ENCODE measurements at regions not wholly inside any gene's neighbourhood (a gene's known extent, or its start where the extent isn't known, plus 50 kb on each side); places are given as distances from the start of the nearest gene placed in this dataset.
"Not testable (repeated sequence)": the region's sequence is repeated elsewhere in the genome, so short reads cannot be mapped to it uniquely, and the experiment has no call there.

DNA sequence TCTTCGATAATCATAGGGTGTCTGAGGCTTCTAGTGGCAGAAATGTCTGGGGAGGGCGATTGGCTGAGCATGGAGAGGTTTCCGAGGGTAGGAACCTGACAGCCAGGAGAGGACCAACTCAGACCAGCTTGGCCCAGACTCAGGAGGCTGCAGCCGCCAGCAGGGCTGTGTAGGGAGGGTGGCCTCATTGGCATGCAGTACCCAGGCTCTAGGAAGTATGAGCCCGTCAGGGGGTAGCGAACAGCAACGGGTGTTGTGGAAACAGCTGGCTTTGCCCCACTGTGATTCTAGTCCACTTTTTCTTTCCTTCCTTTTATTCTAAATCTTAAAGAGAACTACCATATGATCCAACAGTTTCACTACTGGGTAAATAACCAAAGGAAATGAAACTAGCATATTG is 103.3 kb downstream of the DIRAS3 start:
- no peak for DNase-seq

DNA sequence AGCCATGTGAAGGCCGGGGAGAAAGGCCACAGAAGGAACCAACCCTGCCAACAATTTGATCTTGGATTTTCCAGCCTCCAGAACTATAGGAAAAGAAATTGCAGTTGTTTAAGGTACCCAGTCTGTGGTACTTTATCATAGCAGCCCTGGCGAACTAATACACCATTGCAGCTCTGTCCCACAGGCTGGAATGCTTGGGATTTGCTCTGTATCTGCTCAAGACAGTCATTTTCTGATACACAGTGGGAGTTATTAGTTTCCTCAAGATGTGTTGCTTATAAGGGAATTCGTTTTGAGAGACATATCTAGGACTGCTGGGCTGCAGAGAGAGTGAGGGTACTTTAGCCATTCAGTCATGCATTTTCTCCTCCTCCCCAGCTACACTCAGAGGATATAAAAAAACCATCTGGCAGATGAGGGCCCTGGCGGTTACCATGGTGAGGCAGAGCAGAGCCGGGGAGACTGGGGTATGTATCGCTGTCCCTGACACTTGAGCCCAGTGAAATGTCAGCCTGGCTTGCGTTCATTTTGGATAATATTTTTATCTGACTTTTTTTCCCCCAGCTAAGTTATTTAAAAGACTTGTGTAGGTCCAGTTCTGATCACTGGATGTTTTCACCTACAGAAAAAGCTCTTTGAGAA is 104.6 kb downstream of the DIRAS3 start:
- DNase-seq = peak; percentile 48

DNA sequence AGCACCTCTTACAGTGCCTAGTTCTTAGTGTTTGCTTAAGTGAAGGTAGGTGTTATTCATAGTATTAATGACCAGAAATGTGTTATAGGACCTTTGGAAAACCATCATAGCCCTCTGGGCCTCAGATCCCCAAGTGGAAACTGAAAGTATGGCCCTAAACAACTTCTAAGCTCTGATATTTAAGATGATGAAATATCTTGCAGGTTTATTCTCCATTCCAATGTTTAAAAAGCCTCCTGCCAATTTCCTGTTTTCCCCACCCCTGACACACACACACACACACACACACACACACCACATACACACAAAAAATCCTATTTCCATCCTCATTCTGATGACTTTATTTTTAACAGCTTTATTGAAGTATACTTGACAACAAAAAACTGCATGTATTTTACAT is 108.2 kb downstream of the DIRAS3 start:
- no peak for DNase-seq

DNA sequence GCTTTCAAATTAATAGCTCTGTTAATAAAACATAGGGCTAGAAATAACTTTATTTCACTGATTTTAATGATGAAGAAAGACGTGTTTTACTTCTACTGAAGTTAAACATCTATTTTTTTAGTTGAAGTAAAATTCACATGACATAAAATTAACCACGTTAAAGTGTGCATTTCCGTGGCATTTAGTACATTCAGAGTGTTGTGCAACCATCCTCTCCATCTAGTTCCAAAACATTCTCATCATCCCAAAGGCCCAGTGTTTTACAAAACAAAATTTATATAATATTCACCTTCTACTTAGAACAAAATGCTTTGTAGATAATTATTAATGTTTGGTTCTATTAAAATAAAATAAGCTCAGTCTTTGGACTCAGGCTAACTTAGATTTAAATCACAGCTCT is 108.5 kb upstream of the GNG12 start:
- DNase-seq = no peak

DNA sequence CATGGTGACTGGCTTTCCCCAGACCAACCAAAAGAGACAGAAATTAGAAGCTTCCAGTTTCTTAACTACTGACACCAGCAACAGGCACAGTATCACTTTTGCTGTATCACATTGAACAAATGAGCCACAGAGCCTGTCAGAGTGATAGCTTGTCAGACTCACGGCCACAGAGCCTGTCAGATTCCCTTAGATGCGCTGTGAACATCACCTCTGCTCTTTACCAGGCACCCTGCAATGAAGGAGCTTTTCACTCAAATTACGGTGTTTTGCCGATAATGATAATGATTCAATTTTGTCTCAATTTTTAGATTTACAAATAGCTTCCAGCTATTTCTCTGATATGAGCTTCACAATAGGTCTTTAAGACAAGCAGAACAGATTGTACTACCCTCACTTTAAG is 107.9 kb upstream of the GNG12 start:
- DNase-seq = no peak

DNA sequence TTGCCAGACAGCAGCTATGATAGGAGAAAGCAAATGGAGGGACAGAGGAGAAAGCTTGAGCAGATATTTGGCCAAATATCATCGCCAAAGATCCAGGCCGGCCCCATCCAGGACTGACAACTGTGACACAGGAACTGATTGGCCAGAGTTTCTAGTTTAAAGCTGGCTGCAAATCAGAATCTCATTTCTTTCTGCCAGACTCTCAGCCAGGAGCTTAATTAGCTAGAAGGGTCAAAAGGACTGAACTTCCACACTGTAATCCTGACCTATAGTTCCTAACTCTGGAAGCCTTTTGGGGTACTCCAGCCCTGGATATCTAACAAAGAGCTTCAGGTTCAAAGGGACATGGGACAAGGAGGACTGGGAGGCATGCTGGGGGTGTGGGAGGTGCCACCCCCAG is 106.7 kb upstream of the GNG12 start:
- DNase-seq = no peak

DNA sequence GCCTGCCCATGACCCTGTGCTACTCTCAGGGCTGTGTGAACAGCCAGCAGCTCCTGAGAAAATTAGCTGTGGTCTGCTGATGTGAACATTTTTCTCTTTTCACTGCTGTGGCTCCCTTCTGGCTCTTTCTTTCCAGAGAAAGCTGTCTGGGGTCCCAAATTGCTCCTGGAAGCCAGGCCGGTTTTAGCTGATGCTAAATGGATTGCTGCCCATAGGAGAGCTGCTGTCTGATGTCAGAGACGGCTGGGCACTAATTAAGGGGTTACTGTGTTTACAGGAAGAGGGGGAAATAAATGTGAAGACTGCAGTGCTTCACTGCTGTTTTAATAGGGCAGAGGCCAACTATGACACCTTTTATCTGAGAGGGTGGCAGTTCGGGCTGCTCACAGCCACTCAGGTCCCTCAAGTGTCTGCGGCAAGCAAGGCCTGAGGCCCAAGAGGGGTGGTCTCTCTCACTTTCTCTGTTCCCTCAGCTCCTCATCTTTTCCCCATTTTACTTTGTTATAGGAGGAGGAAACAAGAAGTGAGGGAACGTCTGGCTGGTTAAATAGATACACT is 106.0 kb upstream of the GNG12 start:
- no peak for DNase-seq

DNA sequence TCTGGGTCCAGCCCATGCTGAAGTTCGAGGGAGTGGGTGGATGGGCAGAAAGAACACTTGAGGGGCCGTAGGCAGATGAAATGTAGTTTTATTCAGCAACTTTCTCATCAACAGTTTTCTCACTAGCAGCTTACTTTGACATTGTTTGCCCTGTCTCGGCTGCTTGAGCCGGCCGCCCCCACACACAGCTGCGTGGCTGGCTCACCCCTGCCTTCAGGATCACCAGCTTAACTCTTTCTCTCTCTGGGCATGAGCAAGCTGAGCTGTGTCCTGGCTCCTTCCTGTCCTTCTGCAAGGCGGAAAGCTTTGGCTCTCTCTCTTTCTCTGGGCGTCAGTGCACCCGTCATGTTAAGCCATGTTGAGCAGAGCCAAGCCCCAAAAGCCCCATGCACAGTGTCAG is 104.4 kb upstream of the GNG12 start:
- no peak for DNase-seq

DNA sequence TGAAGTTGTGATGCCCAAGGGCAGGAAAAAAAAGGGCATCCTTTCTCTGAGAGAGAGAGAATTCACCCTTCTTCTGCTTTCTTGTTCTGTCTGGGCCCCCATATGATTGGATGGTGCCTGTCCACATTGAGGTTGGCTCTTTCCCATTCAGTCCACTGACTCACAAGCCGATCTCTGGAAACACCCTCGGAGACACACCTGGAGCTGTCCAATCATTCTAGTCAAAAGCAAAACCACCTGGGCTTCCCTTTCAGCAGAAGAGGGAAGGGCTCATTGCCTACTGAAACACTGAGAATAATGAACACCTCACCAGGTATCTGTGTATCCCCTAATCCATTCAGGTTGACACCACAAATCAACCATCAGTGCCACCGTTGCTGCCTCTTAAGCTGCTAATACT is 103.7 kb upstream of the GNG12 start:
- DNase-seq = no peak

DNA sequence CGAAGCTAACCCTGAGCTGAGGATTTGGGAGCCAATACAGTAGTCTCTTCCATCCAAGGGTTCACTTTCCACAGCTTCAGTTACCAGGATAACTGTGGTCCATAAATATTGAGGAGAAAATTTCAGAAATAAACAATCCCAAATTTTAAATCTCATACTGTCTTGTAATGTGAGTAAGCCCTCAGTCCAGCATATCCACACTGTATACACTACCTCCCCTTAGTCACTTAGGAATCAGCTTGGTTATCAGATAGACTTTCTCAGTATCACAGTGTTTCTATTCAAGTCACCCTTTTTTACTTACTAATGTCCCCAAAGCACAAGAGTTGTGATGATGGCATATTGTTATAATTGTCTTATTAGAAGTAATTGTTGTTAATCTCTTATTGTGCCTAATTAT is 102.3 kb upstream of the GNG12 start:
- DNase-seq = no peak

DNA sequence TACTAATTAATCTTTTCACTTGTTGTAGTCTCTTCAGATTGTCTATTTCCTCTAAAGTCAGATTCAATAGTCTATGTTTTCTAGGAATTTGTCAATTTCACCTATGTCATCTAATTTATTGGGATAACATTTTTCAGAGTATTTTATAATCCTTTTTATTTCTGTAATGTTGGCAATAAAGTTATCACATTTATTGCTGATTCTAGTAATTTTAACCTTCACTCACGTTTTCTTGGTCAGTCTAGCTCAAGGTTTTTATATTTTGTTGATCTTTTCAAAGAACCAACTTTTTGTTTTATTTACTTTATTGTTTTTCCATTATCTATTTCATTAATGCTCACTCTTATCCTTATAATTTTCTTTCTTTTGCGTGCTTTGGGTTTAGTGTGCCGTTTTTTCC is 97.9 kb upstream of the GNG12 start:
- DNase-seq = no peak

DNA sequence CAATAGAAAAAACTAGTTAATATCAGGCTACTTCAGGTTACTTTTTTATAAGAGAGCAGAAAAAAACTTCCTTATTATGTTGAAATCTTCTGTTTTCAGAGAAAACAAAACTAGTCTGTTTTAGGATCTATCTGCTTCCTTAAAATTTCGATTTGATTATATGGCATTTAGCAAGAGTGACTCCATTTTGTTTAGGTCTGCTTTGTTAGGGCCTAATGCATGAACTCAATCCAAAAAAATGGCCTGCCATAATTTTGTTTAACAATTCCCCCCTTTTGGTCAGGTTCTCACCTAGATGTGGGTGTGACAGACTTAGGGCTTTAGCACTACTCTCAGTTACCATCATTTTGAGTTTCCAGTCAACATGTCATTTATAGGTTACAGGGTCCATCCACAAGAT is 89.8 kb upstream of the GNG12 start:
- no peak for DNase-seq

DNA sequence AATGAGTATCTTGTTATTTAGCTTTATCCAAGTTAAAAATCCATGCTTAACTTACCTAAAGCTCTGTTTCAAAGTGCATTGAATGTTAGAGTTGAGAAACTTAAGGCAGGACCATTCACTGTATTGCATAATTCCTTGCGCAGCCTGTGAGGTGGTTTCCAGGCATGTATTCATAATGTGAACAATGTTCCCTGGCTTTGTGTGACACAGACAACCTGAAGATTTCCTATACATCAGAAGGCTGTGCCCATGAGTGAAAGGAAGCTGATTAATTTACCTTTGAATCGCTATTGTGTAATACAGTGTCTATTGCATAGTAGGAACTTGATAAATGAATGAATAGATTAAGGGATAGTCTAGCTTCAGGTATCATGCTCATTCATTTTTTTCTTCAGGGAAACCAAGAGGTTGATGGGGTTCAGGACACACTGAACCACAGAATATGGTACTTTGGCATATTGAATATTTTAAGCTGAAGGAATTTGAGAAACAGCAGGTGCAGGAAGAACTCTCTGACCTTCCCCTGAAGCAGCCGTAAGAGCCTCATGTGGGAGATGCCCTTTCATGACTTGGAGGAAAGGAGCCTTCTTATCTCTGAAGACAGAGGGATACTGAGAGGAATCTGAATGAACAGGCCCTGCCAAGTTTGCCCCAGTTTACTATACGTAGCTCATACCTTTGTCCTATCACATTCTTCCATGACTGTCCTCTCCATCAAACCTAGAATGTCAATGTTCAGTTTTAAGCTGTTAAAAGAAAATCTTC is 88.6 kb upstream of the GNG12 start:
- DNase-seq = no peak

DNA sequence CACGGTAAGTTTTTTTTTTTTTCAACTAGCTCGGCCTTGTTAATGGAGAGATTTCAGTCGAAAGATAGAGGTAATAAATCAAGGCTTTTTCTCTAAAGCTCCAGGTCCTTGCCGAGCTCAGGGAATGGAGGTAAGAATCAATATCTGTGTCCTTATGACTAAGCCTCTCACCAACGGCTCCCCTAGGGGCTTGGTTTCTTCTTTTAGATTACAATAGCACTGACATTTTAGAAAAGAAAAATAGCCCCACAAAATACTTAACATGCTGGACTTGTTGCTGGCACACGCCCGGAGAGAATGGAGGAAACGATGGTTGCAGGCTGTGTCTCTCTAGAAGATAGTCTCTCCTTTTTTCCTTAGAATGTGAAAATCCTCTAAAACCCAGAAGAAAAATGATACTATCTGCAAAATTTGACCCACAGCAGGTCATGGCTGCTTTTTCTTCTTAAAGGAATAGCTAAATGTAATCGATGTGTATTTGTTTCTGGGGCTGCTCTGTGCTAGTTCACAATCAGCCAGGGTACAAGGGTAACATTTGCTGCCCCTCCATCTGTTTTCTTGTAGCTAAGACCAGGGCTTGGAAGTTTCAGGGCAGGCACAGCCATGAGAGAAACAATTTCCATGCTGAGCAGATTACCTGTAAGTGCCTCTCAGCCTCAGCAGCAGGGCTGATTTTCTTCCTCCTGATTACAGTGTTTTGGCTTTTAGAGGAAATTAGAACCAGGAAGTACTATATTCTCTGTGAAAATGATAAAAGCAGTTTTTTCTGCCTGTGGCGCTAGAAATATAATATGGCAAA is 86.2 kb upstream of the GNG12 start:
- no peak for DNase-seq

DNA sequence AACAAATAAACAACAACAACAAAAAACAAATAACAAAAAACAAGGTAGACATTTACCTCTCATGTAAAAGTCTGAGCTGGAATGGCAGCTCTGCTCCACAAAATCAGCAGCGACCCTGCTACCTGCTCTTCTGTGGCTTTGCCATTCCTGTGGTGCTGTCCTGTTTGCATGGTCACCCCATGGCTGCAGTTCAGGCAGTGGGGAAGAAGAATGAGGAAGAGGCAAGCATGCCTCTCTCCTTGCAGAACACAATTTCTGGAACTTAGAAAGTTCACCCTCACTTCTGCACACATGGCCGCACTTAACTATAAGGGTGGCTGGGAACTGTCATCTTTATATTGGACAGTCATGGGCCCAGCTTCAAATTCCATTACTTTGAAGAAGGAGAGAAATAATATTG is 84.8 kb upstream of the GNG12 start:
- DNase-seq = no peak

DNA sequence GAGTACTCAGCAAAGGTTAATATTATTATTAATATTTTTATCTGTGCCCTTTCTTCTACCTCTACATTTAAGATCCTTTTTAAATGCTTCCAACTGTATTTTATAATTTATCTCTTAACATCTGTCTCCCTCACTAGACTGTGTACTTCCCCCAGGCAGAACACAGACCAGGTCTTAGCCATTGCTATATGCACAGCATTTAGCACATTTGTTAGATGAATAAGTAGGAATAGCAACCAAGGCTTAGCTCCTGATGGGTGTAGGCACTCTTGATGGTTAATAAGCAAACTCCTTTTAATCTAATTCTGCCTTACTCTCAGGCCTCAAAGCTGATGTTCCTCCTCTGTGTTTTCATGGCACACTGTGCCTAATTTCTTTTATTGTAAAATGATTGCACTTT is 83.7 kb upstream of the GNG12 start:
- no peak for DNase-seq

DNA sequence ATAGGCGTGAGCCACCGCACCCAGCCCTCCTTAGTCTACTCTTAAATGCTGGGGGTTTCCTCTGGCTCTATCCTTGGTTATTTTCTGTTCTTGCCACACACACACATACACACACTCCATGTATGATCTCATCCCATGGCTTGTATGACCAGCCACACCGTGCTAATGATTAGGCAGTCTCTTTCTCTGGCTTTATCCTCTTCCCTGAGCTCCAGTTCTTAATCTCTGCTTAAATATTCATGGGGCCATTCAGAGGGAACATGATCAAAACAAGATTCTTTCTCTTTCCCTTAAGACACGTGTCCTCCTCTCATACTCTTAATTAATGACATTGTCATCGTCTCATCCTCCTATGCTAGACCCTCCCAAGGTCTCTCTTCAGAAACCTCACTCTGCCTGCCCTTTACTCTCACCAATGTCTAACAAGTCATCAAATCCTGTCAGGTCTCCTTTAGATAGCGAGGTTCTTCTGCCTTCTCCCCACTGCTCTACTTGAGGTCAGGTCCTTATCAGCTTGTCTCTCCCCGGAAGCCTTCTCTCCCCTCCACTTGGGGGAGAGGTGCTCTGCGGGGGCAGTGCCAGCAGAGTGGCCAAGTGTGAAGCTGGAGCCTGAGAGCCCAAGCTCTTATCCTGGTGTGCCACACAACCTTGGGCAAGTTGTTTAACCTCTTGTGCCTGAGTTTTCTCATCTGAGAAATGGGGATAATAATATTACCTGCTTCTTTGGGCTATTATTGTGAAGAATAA is 83.0 kb upstream of the GNG12 start:
- DNase-seq = no peak

DNA sequence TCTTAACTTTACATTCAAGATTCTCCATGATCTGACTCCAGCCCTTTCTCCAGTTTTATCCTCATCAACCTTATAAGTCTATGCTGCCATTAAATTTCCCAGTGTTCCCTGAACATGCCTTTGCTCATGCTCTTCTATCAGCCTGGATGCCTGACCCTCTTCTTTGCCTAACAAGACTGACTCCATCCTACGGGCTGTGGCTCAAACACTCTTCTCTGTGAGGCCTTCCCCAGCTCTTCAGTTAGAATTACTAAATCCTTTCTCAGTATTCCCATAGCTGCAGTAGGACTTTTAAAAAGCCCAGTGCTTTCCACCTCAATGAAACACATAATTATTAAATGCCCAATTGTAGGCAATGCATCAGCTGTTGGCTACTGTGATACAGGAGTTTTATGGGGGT is 76.5 kb upstream of the GNG12 start:
- no peak for DNase-seq

DNA sequence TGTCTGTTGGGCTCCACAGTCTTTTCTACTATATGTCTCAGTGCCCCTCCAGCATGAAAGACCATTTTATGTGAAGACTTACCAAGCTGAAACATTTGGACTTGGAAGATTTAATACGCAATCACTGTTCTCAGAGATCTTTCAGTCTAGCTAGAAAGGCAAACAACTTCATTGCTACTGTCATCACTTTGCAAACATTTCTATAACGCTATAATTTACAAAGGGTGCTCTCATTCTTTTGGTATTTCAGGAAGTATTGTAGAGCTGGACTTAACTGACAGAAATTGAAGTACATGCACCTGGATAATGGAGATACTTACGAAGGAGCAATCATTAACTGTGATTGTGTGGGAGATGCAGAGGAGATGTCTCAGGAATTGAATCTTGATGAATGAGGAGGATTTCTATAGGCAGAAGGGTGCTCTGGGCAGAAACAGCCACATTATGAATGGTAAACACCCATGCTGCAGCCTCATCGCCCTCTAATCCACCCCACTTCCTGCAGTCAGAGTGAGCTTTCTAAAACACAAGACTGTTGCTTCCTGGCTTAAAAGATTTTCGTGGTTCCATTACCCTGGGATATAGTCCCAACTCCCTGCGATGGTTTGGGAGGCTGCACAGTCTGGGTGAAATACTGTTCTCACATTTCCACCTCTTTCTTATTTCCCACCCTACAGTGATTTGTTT is 75.1 kb upstream of the GNG12 start:
- DNase-seq = no peak

DNA sequence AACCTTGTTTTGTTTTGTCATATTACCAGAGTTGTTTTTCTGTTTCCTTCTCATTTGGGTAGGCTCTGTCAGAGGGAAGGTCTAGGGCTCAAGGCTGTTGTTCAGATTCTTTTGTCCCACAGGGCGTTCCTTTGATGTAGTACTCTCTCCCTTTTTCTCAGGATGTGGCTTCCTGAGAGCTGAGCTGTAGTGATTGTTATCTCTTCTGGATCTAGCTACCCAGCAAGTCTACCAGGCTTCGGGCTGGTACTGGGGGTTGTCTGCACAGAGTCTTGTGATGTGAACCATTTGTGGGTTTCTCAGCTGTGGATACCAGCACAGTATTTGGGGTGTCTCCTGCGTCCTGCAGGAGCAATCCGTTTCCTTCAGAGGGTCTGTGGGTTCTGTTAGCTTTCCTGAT is 74.2 kb upstream of the GNG12 start:
- not testable (repeated sequence) for DNase-seq

DNA sequence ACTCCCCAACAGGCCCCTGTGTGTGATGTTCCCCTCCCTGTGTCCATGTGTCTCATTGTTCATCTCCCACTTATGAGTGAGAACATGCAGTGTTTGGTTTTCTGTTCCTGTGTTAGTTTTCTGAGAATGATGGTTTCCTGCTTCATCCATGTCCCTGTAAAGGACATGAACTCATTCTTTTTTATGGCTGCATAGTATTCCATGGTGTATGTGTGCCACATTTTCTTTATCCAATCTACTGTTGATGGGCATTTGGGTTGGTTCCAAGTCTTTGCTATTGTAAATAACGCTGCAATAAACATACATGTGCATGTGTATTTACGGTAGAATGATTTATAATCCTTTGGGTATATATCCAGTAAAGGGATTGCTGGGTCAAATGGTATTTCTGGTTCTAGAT is 72.7 kb upstream of the GNG12 start:
- not testable (repeated sequence) for DNase-seq

All from hindlimb muscle (tissue), 1 donor.